Stimulated activated effector memory CD8-positive, alpha-beta T cell treated with anti-CD3 and anti-CD28 coated beads, Interleukin-12 subunit alpha, Interleukin-12 subunit beta, amount 100 ng/mL, for 72 hours (primary cell): ENCODE measurements at regions not wholly inside any gene's neighbourhood (a gene's known extent, or its start where the extent isn't known, plus 50 kb on each side); places are given as distances from the start of the nearest gene placed in this dataset.

Experiments
- ATAC-seq: fragments of 150-1000 bp; cut with Tn5 transposase; 2 replicates; pipeline ENCODE4 v1.10.0; 2021
- DNase-seq, 2 donors: peaks; one replicate each; pipeline ENCODE4 v3.0.0; 2021 to 2022; ENCODE audit warnings: low spot score in 2 of 2
- H3K27ac Mint-ChIP-seq: one replicate; pipeline ENCODE4 v1.8.0; 2022; ENCODE audit warnings: mild to moderate bottlenecking, mixed read lengths
- H3K36me3 Mint-ChIP-seq: one replicate; pipeline ENCODE4 v1.8.0; 2022; ENCODE audit warnings: mild to moderate bottlenecking, mixed read lengths
- H3K4me1 Mint-ChIP-seq: one replicate; pipeline ENCODE4 v1.8.0; 2022; ENCODE audit warnings: mixed read lengths
- H3K4me3 Mint-ChIP-seq: one replicate; pipeline ENCODE4 v1.8.0; 2022; ENCODE audit warnings: mild to moderate bottlenecking, mixed read lengths
- H3K9me3 Mint-ChIP-seq: one replicate; pipeline ENCODE4 v1.8.0; 2022; ENCODE audit warnings: mixed read lengths

- ATAC-seq (peak; percentile 17), DNase-seq (no peak)
- no peaks in the 10 kb centered on the region for H3K36me3 Mint-ChIP-seq
- no peaks in the 10 kb centered on the region for H3K9me3 Mint-ChIP-seq
- H3K4me1 Mint-ChIP-seq, result peaks cover 11% of the 10 kb centered on the region
- H3K4me3 Mint-ChIP-seq, result no peak overlapping the region
- no peak overlapping the region for H3K27ac Mint-ChIP-seq
Measured at GRCh38 chr18:75158465-75159237, 50.3 kb downstream of the PTGR3 start.

- Mint-ChIP-seq H3K4me1 (peaks cover 11% of the 10 kb centered on the region), H3K27ac (no peak overlapping the region), H3K9me3 (no peaks in the 10 kb centered on the region), H3K4me3 (no peak overlapping the region), H3K36me3 (no peaks in the 10 kb centered on the region)
- ATAC-seq (no peak), DNase-seq (no peak)
Measured at GRCh38 chr18:75157851-75158250, 51.1 kb downstream of the PTGR3 start.

- H3K36me3 Mint-ChIP-seq, result no peaks in the 10 kb centered on the region
- DNase-seq (no peak), ATAC-seq (no peak)
- H3K4me3 Mint-ChIP-seq, result no peak overlapping the region
- peaks cover 11% of the 10 kb centered on the region for H3K4me1 Mint-ChIP-seq
- no peak overlapping the region for H3K27ac Mint-ChIP-seq
- H3K9me3 Mint-ChIP-seq, result peaks cover under 1% of the 10 kb centered on the region
Measured at GRCh38 chr18:75157381-75157780, 51.6 kb downstream of the PTGR3 start.

GRCh38 chr18:75156831-75157230 is 52.1 kb downstream of the PTGR3 start:
- Mint-ChIP-seq H3K9me3 (peaks cover 5% of the 10 kb centered on the region), H3K36me3 (no peaks in the 10 kb centered on the region), H3K4me1 (peaks cover 7% of the 10 kb centered on the region), H3K4me3 (no peak overlapping the region), H3K27ac (no peak overlapping the region)
- ATAC-seq (no peak), DNase-seq (no peak)

GRCh38 chr18:75156139-75156750 is 52.7 kb downstream of the PTGR3 start:
- no peak for DNase-seq
- no peak for ATAC-seq
- H3K27ac Mint-ChIP-seq, result no peak overlapping the region
- peaks cover 1% of the 10 kb centered on the region for H3K4me1 Mint-ChIP-seq
- peaks cover 8% of the 10 kb centered on the region for H3K9me3 Mint-ChIP-seq
- no peaks in the 10 kb centered on the region for H3K36me3 Mint-ChIP-seq
- no peak overlapping the region for H3K4me3 Mint-ChIP-seq

- DNase-seq, result no peak
- no peaks in the 10 kb centered on the region for H3K36me3 Mint-ChIP-seq
- peaks cover 8% of the 10 kb centered on the region for H3K9me3 Mint-ChIP-seq
- no peak overlapping the region for H3K4me3 Mint-ChIP-seq
- ATAC-seq, result no peak
- no peaks in the 10 kb centered on the region for H3K4me1 Mint-ChIP-seq
- H3K27ac Mint-ChIP-seq, result no peak overlapping the region
Measured at GRCh38 chr18:75154997-75155396, 53.9 kb downstream of the PTGR3 start.

GRCh38 chr18:75154259-75154658 is 54.7 kb downstream of the PTGR3 start:
- Mint-ChIP-seq H3K4me1 (no peaks in the 10 kb centered on the region), H3K9me3 (peaks cover 8% of the 10 kb centered on the region), H3K27ac (no peak overlapping the region), H3K4me3 (no peak overlapping the region), H3K36me3 (no peaks in the 10 kb centered on the region)
- no peak for ATAC-seq
- no peak for DNase-seq

GRCh38 chr18:75143851-75144250 is 65.1 kb downstream of the PTGR3 start:
- Mint-ChIP-seq H3K9me3 (peaks cover 15% of the 10 kb centered on the region), H3K4me3 (no peak overlapping the region), H3K36me3 (no peaks in the 10 kb centered on the region), H3K27ac (no peak overlapping the region), H3K4me1 (no peaks in the 10 kb centered on the region)
- ATAC-seq, result no peak
- no peak for DNase-seq

GRCh38 chr18:75142677-75143076 is 66.3 kb downstream of the PTGR3 start:
- H3K4me1 Mint-ChIP-seq, result no peaks in the 10 kb centered on the region
- no peaks in the 10 kb centered on the region for H3K36me3 Mint-ChIP-seq
- H3K4me3 Mint-ChIP-seq, result no peak overlapping the region
- no peak overlapping the region for H3K27ac Mint-ChIP-seq
- no peak for ATAC-seq
- DNase-seq, result no peak
- H3K9me3 Mint-ChIP-seq, result peaks cover 15% of the 10 kb centered on the region

GRCh38 chr18:75141734-75142133 is 67.2 kb downstream of the PTGR3 start:
- ATAC-seq, result no peak
- Mint-ChIP-seq H3K36me3 (no peaks in the 10 kb centered on the region), H3K4me1 (no peaks in the 10 kb centered on the region), H3K9me3 (peaks cover 8% of the 10 kb centered on the region), H3K27ac (no peak overlapping the region), H3K4me3 (no peak overlapping the region)
- DNase-seq, result no peak

- Mint-ChIP-seq H3K9me3 (peaks cover 5% of the 10 kb centered on the region), H3K36me3 (no peaks in the 10 kb centered on the region), H3K27ac (no peak overlapping the region), H3K4me1 (no peaks in the 10 kb centered on the region), H3K4me3 (no peak overlapping the region)
- DNase-seq (no peak), ATAC-seq (no peak)
Measured at GRCh38 chr18:75141166-75141565, 67.8 kb downstream of the PTGR3 start.

GRCh38 chr18:75140296-75140695 is 68.6 kb downstream of the PTGR3 start:
- ATAC-seq (no peak), DNase-seq (no peak)
- peaks cover 5% of the 10 kb centered on the region for H3K9me3 Mint-ChIP-seq
- no peaks in the 10 kb centered on the region for H3K36me3 Mint-ChIP-seq
- no peak overlapping the region for H3K27ac Mint-ChIP-seq
- H3K4me1 Mint-ChIP-seq, result no peaks in the 10 kb centered on the region
- no peak overlapping the region for H3K4me3 Mint-ChIP-seq

- Mint-ChIP-seq H3K27ac (no peak overlapping the region), H3K9me3 (no peaks in the 10 kb centered on the region), H3K4me1 (no peaks in the 10 kb centered on the region), H3K4me3 (no peak overlapping the region), H3K36me3 (no peaks in the 10 kb centered on the region)
- ATAC-seq (no peak), DNase-seq (no peak)
Measured at GRCh38 chr18:75139226-75139911, 69.6 kb downstream of the PTGR3 start.

- no peaks in the 10 kb centered on the region for H3K4me1 Mint-ChIP-seq
- no peak for ATAC-seq
- no peaks in the 10 kb centered on the region for H3K36me3 Mint-ChIP-seq
Measured at GRCh38 chr18:75137346-75137877, 71.5 kb downstream of the PTGR3 start.

GRCh38 chr18:75135158-75135725 is 73.7 kb downstream of the PTGR3 start:
- Mint-ChIP-seq H3K27ac (no peak overlapping the region), H3K9me3 (no peaks in the 10 kb centered on the region), H3K4me3 (no peak overlapping the region), H3K36me3 (no peaks in the 10 kb centered on the region), H3K4me1 (no peaks in the 10 kb centered on the region)
- ATAC-seq (no peak), DNase-seq (no peak)

More at GRCh38 chr18:75137346-75137877, 71.5 kb downstream of the PTGR3 start:
- H3K9me3 Mint-ChIP-seq, result no peaks in the 10 kb centered on the region
- H3K4me3 Mint-ChIP-seq, result no peak overlapping the region
- H3K27ac Mint-ChIP-seq, result no peak overlapping the region
- no peak for DNase-seq
